ENCODE measurements at regions not wholly inside any gene's neighbourhood (a gene's known extent, or its start where the extent isn't known, plus 50 kb on each side); places are given as distances from the start of the nearest gene placed in this dataset.

DNA sequence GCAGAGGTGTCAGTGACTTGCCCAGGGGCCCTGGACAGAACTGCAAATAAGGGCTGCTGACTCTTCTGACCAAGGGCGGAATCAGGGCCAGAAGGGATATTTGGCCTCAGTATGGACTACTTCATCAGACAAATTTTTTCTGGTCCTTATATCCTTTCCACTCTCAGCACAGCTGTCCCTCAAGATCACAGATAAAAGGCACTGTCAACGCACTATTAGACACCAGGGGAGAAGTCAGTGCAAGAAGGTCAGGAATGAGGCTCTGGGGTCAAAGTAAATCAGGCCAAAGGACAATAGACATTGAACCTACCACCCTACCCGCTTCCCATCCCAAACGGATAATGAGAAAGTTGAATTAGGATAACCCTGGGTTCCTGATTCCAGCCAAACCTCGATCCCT, 657.6 kb downstream of the UQCRFS1 start:
- no peak for FAIRE-seq
- Histone ChIP-seq H3K9ac (ENCODE audit: control insufficient read depth, insufficient read depth, low read length) (no peak overlapping the region), H3K27ac (ENCODE audit: control insufficient read depth, insufficient read depth) (no peak overlapping the region), H3K27me3 (replicated peaks in 1 of 2; ENCODE audit: control insufficient read depth in 2 of 2, insufficient read depth in 2 of 2, low read length in 1 of 2) (no peaks in the 10 kb centered on the region), H3K4me3 (no peak overlapping the region), H3K9me3 (replicated peaks; ENCODE audit: control insufficient read depth, insufficient read depth, low read length) (no peaks in the 10 kb centered on the region; the same call in 2 of the 3 replicates), H3K79me2 (ENCODE audit: control insufficient read depth, insufficient read depth, low read length) (no peaks in the 10 kb centered on the region), H2AFZ (ENCODE audit: control insufficient read depth, low read depth, low read length) (no peak overlapping the region), H3K36me3 (ENCODE audit: control insufficient read depth in 2 of 2, insufficient read depth in 2 of 2, low read length in 1 of 2) (no peaks in the 10 kb centered on the region), H3K4me1 (ENCODE audit: control insufficient read depth, insufficient read depth, low read length) (no peaks in the 10 kb centered on the region), H3K4me2 (ENCODE audit: control insufficient read depth, insufficient read depth) (no peak overlapping the region), H4K20me1 (ENCODE audit: control insufficient read depth, insufficient read depth) (no peaks in the 10 kb centered on the region)
- TF ChIP-seq EED (IDR thresholded peaks at IDR 0.05; ENCODE audit: low read depth), result no peak
- no peak for ATAC-seq
- RAD21 ChIA-PET (ENCODE audit: unreplicated experiment), result no interaction called here
- intact Hi-C loops (cut with micrococcal nuclease; ENCODE audit: unreplicated experiment) (no loop called here), in situ Hi-C loops (cut with MboI) (no loop called here)
- SMC1A ChIA-PET (ENCODE audit: uncharacterized antibody, unreplicated experiment), result no interaction called here
- POLR2A ChIA-PET, result no interaction called here
- 23% methylated on average over 5 of the region's 5 CpGs for WGBS (ENCODE audit: insufficient coverage, insufficient replicate concordance, low lambda C conversion rate, missing lambda C conversion rate)
- DNase-seq (ENCODE audit: low read depth, low spot score), result no peak
- CTCF ChIA-PET, result no interaction called here
- no TSS peak for BruUV-seq (replicated peaks)

DNA sequence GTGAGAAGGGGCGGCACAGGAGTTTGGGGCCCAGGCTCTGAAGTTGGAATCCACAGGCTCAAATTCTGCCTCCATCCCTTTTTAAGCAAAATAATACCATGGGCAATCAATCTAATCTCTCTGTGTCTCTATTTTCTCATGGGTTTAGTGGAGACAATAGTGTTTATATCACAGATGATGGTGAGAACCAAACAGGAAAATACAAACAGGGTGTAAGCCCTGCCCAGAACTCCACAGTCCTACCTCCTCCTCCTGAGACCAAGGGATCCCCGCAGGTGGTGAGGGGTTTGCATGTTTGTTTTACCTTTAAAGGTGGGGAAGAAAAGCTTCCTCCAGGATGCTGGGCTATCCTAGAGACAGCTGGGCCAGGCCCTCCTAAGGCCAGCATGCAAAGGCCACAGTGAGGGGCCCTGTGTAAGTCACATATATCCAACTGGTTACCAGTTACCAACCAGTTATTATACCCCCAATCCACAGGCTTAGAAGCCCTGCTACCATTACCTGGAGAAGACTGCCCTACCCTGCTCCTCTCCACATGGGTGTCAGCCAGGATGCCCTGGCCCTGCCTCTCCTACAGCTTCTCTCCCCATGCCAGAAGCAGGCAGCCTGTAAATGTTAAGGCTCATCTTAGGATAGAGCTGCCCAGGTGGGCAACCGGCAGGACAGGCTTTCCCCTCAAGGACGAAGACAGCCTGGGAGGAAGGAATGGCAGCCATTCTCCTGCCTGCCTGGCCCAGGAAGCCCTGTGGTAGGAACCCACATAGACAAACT, 658.4 kb downstream of the UQCRFS1 start:
- Histone ChIP-seq H3K79me2 (ENCODE audit: control insufficient read depth, insufficient read depth, low read length) (no peaks in the 10 kb centered on the region), H3K4me2 (ENCODE audit: control insufficient read depth, insufficient read depth) (no peak overlapping the region), H3K36me3 (ENCODE audit: control insufficient read depth in 2 of 2, insufficient read depth in 2 of 2, low read length in 1 of 2) (no peaks in the 10 kb centered on the region), H3K27me3 (replicated peaks in 1 of 2; ENCODE audit: control insufficient read depth in 2 of 2, insufficient read depth in 2 of 2, low read length in 1 of 2) (no peaks in the 10 kb centered on the region), H3K4me1 (ENCODE audit: control insufficient read depth, insufficient read depth, low read length) (no peaks in the 10 kb centered on the region), H3K9me3 (replicated peaks; ENCODE audit: control insufficient read depth, insufficient read depth, low read length) (no peaks in the 10 kb centered on the region; the same call in 2 of the 3 replicates), H2AFZ (ENCODE audit: control insufficient read depth, low read depth, low read length) (no peak overlapping the region), H3K9ac (ENCODE audit: control insufficient read depth, insufficient read depth, low read length) (no peak overlapping the region), H3K4me3 (no peak overlapping the region), H4K20me1 (ENCODE audit: control insufficient read depth, insufficient read depth) (no peaks in the 10 kb centered on the region), H3K27ac (ENCODE audit: control insufficient read depth, insufficient read depth) (no peak overlapping the region)
- CTCF ChIA-PET, result interaction anchor here (1.0 kb wide), 1 partner anchor 83 kb away, joined by 3 read pairs; no protein-coding TSS in a partner anchor
- DNase-seq (ENCODE audit: low read depth, low spot score) (no peak), ATAC-seq (no peak), FAIRE-seq (no peak)
- intact Hi-C loops (cut with micrococcal nuclease; ENCODE audit: unreplicated experiment), result no loop called here
- in situ Hi-C loops (cut with MboI), result no loop called here
- BruUV-seq (replicated peaks), result no TSS peak
- SMC1A ChIA-PET (ENCODE audit: uncharacterized antibody, unreplicated experiment), result interaction anchor here (1.3 to 1.4 kb wide), 2 partner anchors 32 to 46 kb away, joined by 3 to 4 read pairs; no protein-coding TSS in a partner anchor
- TF ChIP-seq PML (IDR thresholded peaks at IDR 0.05; ENCODE audit: low read length) (no peak), ZNF217 (IDR thresholded peaks at IDR 0.05) (no peak), SUPT20H (IDR thresholded peaks at IDR 0.05; ENCODE audit: borderline replicate concordance, control insufficient read depth, low read depth, low read length) (no peak), SPI1 (IDR thresholded peaks at IDR 0.05; ENCODE audit: borderline replicate concordance, insufficient read depth, low read depth, low read length) (no peak), MYB (IDR thresholded peaks at IDR 0.05; ENCODE audit: borderline replicate concordance, low read depth, low read length) (no peak)
- TF ChIP-seq, protein P1, sequence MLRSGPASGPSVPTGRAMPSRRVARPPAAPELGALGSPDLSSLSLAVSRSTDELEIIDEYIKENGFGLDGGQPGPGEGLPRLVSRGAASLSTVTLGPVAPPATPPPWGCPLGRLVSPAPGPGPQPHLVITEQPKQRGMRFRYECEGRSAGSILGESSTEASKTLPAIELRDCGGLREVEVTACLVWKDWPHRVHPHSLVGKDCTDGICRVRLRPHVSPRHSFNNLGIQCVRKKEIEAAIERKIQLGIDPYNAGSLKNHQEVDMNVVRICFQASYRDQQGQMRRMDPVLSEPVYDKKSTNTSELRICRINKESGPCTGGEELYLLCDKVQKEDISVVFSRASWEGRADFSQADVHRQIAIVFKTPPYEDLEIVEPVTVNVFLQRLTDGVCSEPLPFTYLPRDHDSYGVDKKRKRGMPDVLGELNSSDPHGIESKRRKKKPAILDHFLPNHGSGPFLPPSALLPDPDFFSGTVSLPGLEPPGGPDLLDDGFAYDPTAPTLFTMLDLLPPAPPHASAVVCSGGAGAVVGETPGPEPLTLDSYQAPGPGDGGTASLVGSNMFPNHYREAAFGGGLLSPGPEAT (IDR thresholded peaks at IDR 0.05; ENCODE audit: low read depth), result no peak
- TF ChIP-seq, protein P2, sequence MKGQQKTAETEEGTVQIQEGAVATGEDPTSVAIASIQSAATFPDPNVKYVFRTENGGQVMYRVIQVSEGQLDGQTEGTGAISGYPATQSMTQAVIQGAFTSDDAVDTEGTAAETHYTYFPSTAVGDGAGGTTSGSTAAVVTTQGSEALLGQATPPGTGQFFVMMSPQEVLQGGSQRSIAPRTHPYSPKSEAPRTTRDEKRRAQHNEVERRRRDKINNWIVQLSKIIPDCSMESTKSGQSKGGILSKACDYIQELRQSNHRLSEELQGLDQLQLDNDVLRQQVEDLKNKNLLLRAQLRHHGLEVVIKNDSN (IDR thresholded peaks at IDR 0.05; ENCODE audit: borderline replicate concordance, extremely low read length, insufficient read depth, low read depth, low read length), result no peak
- TF ChIP-seq, protein P3, sequence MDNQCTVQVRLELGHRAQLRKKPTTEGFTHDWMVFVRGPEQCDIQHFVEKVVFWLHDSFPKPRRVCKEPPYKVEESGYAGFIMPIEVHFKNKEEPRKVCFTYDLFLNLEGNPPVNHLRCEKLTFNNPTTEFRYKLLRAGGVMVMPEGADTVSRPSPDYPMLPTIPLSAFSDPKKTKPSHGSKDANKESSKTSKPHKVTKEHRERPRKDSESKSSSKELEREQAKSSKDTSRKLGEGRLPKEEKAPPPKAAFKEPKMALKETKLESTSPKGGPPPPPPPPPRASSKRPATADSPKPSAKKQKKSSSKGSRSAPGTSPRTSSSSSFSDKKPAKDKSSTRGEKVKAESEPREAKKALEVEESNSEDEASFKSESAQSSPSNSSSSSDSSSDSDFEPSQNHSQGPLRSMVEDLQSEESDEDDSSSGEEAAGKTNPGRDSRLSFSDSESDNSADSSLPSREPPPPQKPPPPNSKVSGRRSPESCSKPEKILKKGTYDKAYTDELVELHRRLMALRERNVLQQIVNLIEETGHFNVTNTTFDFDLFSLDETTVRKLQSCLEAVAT (IDR thresholded peaks at IDR 0.05), result no peak
- POLR2A ChIA-PET, result interaction anchor here (0.7 kb wide), 1 partner anchor 12 kb away, joined by 4 read pairs; no protein-coding TSS in a partner anchor
- 22% methylated on average over 4 of the region's 4 CpGs for WGBS (ENCODE audit: insufficient coverage, insufficient replicate concordance, low lambda C conversion rate, missing lambda C conversion rate)
- RAD21 ChIA-PET (ENCODE audit: unreplicated experiment), result no interaction called here
